ENCODE measurements at regions not wholly inside any gene's neighbourhood (a gene's known extent, or its start where the extent isn't known, plus 50 kb on each side); places are given as distances from the start of the nearest gene placed in this dataset.
A peak's percentile ranks its signal among the peaks of the same experiment; 100 is the strongest.
"Not testable (repeated sequence)": the region's sequence is repeated elsewhere in the genome, so short reads cannot be mapped to it uniquely, and the experiment has no call there.

DNA sequence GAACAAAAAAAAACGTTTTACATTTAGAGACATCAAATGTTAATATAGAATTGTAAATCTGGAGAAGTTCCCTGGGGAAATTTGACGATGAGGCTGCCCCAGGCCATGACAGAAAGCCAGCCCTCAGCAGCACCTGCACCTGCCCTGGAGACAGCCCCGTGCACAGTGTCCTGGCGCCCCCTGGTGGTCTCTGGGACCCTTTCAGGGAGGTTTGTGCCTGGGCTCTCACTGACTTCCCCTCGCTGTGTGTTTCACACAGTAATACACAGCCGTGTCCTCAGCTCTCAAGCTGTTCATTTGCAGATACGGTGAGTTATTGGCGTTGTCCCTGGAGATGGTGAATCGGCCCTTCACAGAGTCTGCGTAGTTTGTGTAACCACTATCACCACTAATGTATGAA, 385.1 kb downstream of the TP53TG3F start:
- TF ChIP-seq CTCF (IDR thresholded peaks at IDR 0.05): peak in 1 of 7 experiments; percentile 15
- TF ChIP-seq POLR2A (IDR thresholded peaks at IDR 0.05): not testable (repeated sequence)

Data from body of pancreas (tissue), 4 donors.